OCI-LY3 (cell line): ENCODE measurements at regions not wholly inside any gene's neighbourhood (a gene's known extent, or its start where the extent isn't known, plus 50 kb on each side); places are given as distances from the start of the nearest gene placed in this dataset.

Experiments
- H2AFZ ChIP-seq: fragments of 200-600, 300-600 bp; shearing (Covaris generic); 2 replicates; pipeline ENCODE4 v1.6.0; 2014; ENCODE audit warnings: antibody characterized with exemption, low read depth, low read length
- H3K27ac ChIP-seq: fragments of 200-600, 300-600 bp; sonication (generic); 2 replicates; pipeline ENCODE4 v1.5.1; 2014; ENCODE audit warnings: mild to moderate bottlenecking, low read length, moderate library complexity, mixed read lengths
- H3K27me3 ChIP-seq: fragments of 200-600, 300-600 bp; sonication (generic); 2 replicates; pipeline ENCODE4 v1.6.1; 2014; ENCODE audit warnings: low read depth, low read length, mixed read lengths
- H3K36me3 ChIP-seq: fragments of 200-600, 300-600 bp; sonication (generic); replicated peaks from 2 replicates; pipeline ENCODE3; 2014; ENCODE audit warnings: low read depth, low read length, mixed read lengths
- H3K4me1 ChIP-seq: fragments of 300-600, 200-600 bp; sonication (generic); 2 replicates; pipeline ENCODE4 v1.6.1; 2014; ENCODE audit warnings: low read length, mixed read lengths
- H3K4me2 ChIP-seq: fragments of 200-600, 300-600 bp; sonication (generic); 2 replicates; pipeline ENCODE4 v1.6.1; 2014; ENCODE audit warnings: low read length, mixed read lengths
- H3K4me3 ChIP-seq: fragments of 300-600, 200-600 bp; sonication (generic); 2 replicates; pipeline ENCODE4 v1.5.1; 2014; ENCODE audit warnings: antibody characterized with exemption, mild to moderate bottlenecking, low read length, moderate library complexity
- H3K79me2 ChIP-seq: fragments of 300-600, 200-600 bp; shearing (Covaris generic); 2 replicates; pipeline ENCODE4 v1.6.1; 2014; ENCODE audit warnings: mild to moderate bottlenecking, low read length, mixed read lengths
- H3K9ac ChIP-seq: fragments of 300-600, 200-600 bp; shearing (Covaris generic); 2 replicates; pipeline ENCODE4 v1.6.0; 2014; ENCODE audit warnings: mild to moderate bottlenecking, low read length, moderate library complexity
- H3K9me3 ChIP-seq: fragments of 200-600, 300-600 bp; shearing (Covaris generic); 2 replicates; pipeline ENCODE4 v1.6.1; 2014; ENCODE audit warnings: low read length, mixed read lengths; ENCODE audit not compliant: insufficient read depth
- H4K20me1 ChIP-seq: fragments of 200-600, 300-600 bp; sonication (generic); 2 replicates; pipeline ENCODE4 v1.6.1; 2016; ENCODE audit warnings: low read length, mixed read lengths; ENCODE audit not compliant: insufficient read depth
- EZH2phosphoT487 ChIP-seq: fragments of 200-600 bp; shearing (Covaris generic); IDR thresholded peaks from 2 replicates; pipeline ENCODE4 v1.6.1; 2018; ENCODE audit warnings: antibody characterized with exemption, mixed run types, low read depth
- TF ChIP-seq, protein P1 (sequence below): fragments of 200-600, 300-600 bp; sonication (generic); IDR thresholded peaks from 2 replicates; pipeline ENCODE4 v1.5.1; 2014; ENCODE audit warnings: antibody characterized with exemption, low read length, low read depth

GRCh38 chr2:186254759-186255158, 231.3 kb upstream of the ZC3H15 start:
- H3K27me3 ChIP-seq: no peaks in the 10 kb centered on the region
- no peaks in the 10 kb centered on the region for H4K20me1 ChIP-seq
- no peak overlapping the region for H3K4me3 ChIP-seq
- H2AFZ ChIP-seq: no peak overlapping the region
- TF ChIP-seq, protein P1, sequence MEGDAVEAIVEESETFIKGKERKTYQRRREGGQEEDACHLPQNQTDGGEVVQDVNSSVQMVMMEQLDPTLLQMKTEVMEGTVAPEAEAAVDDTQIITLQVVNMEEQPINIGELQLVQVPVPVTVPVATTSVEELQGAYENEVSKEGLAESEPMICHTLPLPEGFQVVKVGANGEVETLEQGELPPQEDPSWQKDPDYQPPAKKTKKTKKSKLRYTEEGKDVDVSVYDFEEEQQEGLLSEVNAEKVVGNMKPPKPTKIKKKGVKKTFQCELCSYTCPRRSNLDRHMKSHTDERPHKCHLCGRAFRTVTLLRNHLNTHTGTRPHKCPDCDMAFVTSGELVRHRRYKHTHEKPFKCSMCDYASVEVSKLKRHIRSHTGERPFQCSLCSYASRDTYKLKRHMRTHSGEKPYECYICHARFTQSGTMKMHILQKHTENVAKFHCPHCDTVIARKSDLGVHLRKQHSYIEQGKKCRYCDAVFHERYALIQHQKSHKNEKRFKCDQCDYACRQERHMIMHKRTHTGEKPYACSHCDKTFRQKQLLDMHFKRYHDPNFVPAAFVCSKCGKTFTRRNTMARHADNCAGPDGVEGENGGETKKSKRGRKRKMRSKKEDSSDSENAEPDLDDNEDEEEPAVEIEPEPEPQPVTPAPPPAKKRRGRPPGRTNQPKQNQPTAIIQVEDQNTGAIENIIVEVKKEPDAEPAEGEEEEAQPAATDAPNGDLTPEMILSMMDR: no peak
- no peak for TF ChIP-seq EZH2phosphoT487
- no peak overlapping the region for H3K27ac ChIP-seq
- H3K4me2 ChIP-seq: no peak overlapping the region
- no peaks in the 10 kb centered on the region for H3K79me2 ChIP-seq
- H3K4me1 ChIP-seq: no peaks in the 10 kb centered on the region
- no peaks in the 10 kb centered on the region for H3K36me3 ChIP-seq
- no peak overlapping the region for H3K9ac ChIP-seq
- no peaks in the 10 kb centered on the region for H3K9me3 ChIP-seq

- Histone ChIP-seq H3K4me1 (no peaks in the 10 kb centered on the region), H4K20me1 (no peaks in the 10 kb centered on the region), H3K9ac (no peak overlapping the region), H3K9me3 (no peaks in the 10 kb centered on the region), H2AFZ (no peak overlapping the region), H3K27ac (no peak overlapping the region), H3K4me2 (no peak overlapping the region), H3K36me3 (no peaks in the 10 kb centered on the region), H3K79me2 (no peaks in the 10 kb centered on the region), H3K27me3 (no peaks in the 10 kb centered on the region), H3K4me3 (no peak overlapping the region)
- TF ChIP-seq EZH2phosphoT487: no peak
- TF ChIP-seq, protein P1: no peak
Measured at GRCh38 chr2:186255823-186256222, 230.2 kb upstream of the ZC3H15 start.

GRCh38 chr2:186256540-186256939, 229.5 kb upstream of the ZC3H15 start:
- H3K9me3 ChIP-seq: no peaks in the 10 kb centered on the region
- H4K20me1 ChIP-seq: no peaks in the 10 kb centered on the region
- no peak for TF ChIP-seq EZH2phosphoT487
- TF ChIP-seq, protein P1: peak; percentile 72
- H3K9ac ChIP-seq: no peak overlapping the region
- no peak overlapping the region for H2AFZ ChIP-seq
- no peak overlapping the region for H3K4me2 ChIP-seq
- H3K4me1 ChIP-seq: no peaks in the 10 kb centered on the region
- H3K36me3 ChIP-seq: no peaks in the 10 kb centered on the region
- H3K27me3 ChIP-seq: no peaks in the 10 kb centered on the region
- H3K79me2 ChIP-seq: no peaks in the 10 kb centered on the region
- H3K4me3 ChIP-seq: no peak overlapping the region
- no peak overlapping the region for H3K27ac ChIP-seq

DNA sequence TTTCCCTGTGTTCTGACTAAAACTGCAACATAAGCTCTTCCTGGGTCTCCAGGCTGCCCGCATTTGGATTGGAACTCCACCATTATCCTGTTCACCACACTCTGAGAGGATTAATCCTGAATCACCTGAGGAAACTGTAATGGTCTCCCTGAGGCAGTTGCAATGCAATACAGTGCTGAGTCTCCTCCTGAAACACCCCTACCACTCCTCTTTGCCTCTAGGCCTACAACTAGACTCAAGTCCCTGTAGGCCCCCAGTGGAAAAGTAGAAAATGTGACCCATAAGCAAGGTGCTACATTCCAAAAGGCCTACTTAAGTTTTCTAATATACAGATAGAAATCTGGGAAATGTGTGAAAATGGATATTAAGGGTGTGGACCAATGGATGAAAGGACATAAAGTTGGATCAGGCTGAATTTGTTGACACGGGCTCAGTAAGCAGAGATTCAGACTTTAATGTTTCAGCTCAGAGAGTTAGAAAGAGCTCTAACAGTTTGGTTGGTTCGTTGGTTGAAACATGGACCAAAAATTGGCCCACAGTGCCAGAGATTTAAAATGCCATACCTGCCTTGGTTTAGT, 222.3 kb upstream of the ZC3H15 start:
- no peaks in the 10 kb centered on the region for H3K4me1 ChIP-seq
- no peaks in the 10 kb centered on the region for H3K27me3 ChIP-seq
- H4K20me1 ChIP-seq: no peaks in the 10 kb centered on the region
- no peak overlapping the region for H3K4me2 ChIP-seq
- no peaks in the 10 kb centered on the region for H3K36me3 ChIP-seq
- TF ChIP-seq, protein P1: no peak
- no peak for TF ChIP-seq EZH2phosphoT487
- H3K79me2 ChIP-seq: no peaks in the 10 kb centered on the region
- H3K9ac ChIP-seq: no peak overlapping the region
- H3K9me3 ChIP-seq: no peaks in the 10 kb centered on the region
- no peak overlapping the region for H3K4me3 ChIP-seq
- no peak overlapping the region for H3K27ac ChIP-seq
- no peak overlapping the region for H2AFZ ChIP-seq
